NCI-H2171 treated with DMSO at 0.1 percent for 48 hours (cell line): ENCODE measurements at regions not wholly inside any gene's neighbourhood (a gene's known extent, or its start where the extent isn't known, plus 50 kb on each side); places are given as distances from the start of the nearest gene placed in this dataset.

ENCODE experiments used
- DNase-seq: peaks from one replicate; lab custom pipeline; 2025; lab: John Stamatoyannopoulos, UW

GRCh38 chr6:23170049-23170448, 600.7 kb downstream of the HDGFL1 start:
- DNase-seq = no peak

- DNase-seq = no peak
These were observed 603.9 kb downstream of the HDGFL1 start for GRCh38 chr6:23173234-23173633.

- peak; percentile 22 for DNase-seq
These were observed 605.5 kb downstream of the HDGFL1 start for GRCh38 chr6:23174781-23175361.

GRCh38 chr6:23175391-23175790, 606.0 kb downstream of the HDGFL1 start:
- DNase-seq = no peak

- DNase-seq = no peak
These were observed 607.1 kb downstream of the HDGFL1 start for GRCh38 chr6:23176471-23176870.

GRCh38 chr6:23176883-23177282, 607.5 kb downstream of the HDGFL1 start:
- no peak for DNase-seq

- DNase-seq = no peak
These were observed 608.4 kb downstream of the HDGFL1 start for GRCh38 chr6:23177806-23178205.

- no peak for DNase-seq
These were observed 610.6 kb downstream of the HDGFL1 start for GRCh38 chr6:23179994-23180393.

GRCh38 chr6:23180504-23181293, 611.3 kb downstream of the HDGFL1 start:
- DNase-seq = peak; percentile 99

- DNase-seq = peak; percentile 69
These were observed 612.2 kb downstream of the HDGFL1 start for GRCh38 chr6:23181356-23182110.

GRCh38 chr6:23183846-23184245, 614.5 kb downstream of the HDGFL1 start:
- no peak for DNase-seq

GRCh38 chr6:23184351-23184750, 615.0 kb downstream of the HDGFL1 start:
- DNase-seq = no peak

- no peak for DNase-seq
These were observed 626.1 kb downstream of the HDGFL1 start for GRCh38 chr6:23195487-23195886.

GRCh38 chr6:23199541-23199940, 630.2 kb downstream of the HDGFL1 start:
- DNase-seq = no peak

- DNase-seq = no peak
These were observed 631.6 kb downstream of the HDGFL1 start for GRCh38 chr6:23200946-23201345.

GRCh38 chr6:23202207-23202606, 632.8 kb downstream of the HDGFL1 start:
- no peak for DNase-seq

- DNase-seq = no peak
These were observed 643.0 kb downstream of the HDGFL1 start for GRCh38 chr6:23212398-23212797.

GRCh38 chr6:23213193-23213592, 643.8 kb downstream of the HDGFL1 start:
- DNase-seq = no peak

- no peak for DNase-seq
These were observed 644.3 kb downstream of the HDGFL1 start for GRCh38 chr6:23213651-23214050.

- DNase-seq = no peak
These were observed 649.4 kb downstream of the HDGFL1 start for GRCh38 chr6:23218751-23219150.

- no peak for DNase-seq
These were observed 653.4 kb downstream of the HDGFL1 start for GRCh38 chr6:23222724-23223123.

- no peak for DNase-seq
These were observed 655.2 kb downstream of the HDGFL1 start for GRCh38 chr6:23224540-23224939.

- DNase-seq = no peak
These were observed 659.2 kb downstream of the HDGFL1 start for GRCh38 chr6:23228439-23229024.
